Adrenal gland (tissue), 5 donors: ENCODE measurements at regions not wholly inside any gene's neighbourhood (a gene's known extent, or its start where the extent isn't known, plus 50 kb on each side); places are given as distances from the start of the nearest gene placed in this dataset.

ENCODE experiments used
- CTCF ChIP-seq, 6 experiments: fragments of 450-650 bp in 4 of 6; fragments of 200-600 bp in 2 of 6; sonication (generic) in 1 of 6; IDR thresholded peaks; 1 replicate in 5 of 6; 2 replicates in 1 of 6; pipeline versions ENCODE4 v1.5.1 to v1.8.0; 2016 to 2021; ENCODE audit warnings: antibody characterized with exemption in 6 of 6, mild to moderate bottlenecking in 2 of 6, moderate library complexity in 1 of 6
- POLR2A ChIP-seq, 2 donors: fragments of 450-650 bp; IDR thresholded peaks; one replicate each; pipeline ENCODE4 v1.6.1; 2017; ENCODE audit warnings: antibody characterized with exemption in 2 of 2, mild to moderate bottlenecking in 2 of 2, moderate library complexity in 1 of 2
- donor health status: DM: no; HTN: no; CAD: no.

GRCh38 chr2:223396993-223397392, 205.2 kb downstream of the SCG2 start:
- TF ChIP-seq CTCF (IDR thresholded peaks at IDR 0.05) (no peak), POLR2A (IDR thresholded peaks at IDR 0.05) (no peak)
